Mesenchymal stem cell (in vitro differentiated cells and primary cell): ENCODE measurements at regions not wholly inside any gene's neighbourhood (a gene's known extent, or its start where the extent isn't known, plus 50 kb on each side); places are given as distances from the start of the nearest gene placed in this dataset.
A peak's percentile ranks its signal among the peaks of the same experiment; 100 is the strongest.

Experiments
- DNase-seq: peaks from one replicate; pipeline ENCODE4 v3.0.0-alpha.2; 2013
- H2AFZ ChIP-seq: one replicate; pipeline ENCODE4 v1.6.1; 2013; ENCODE audit warnings: low read depth, mild to moderate bottlenecking, control low read depth, inconsistent platforms, low read length, moderate library complexity
- H2AK5ac ChIP-seq: 2 replicates; pipeline ENCODE4 v1.6.1; 2013; ENCODE audit warnings: low read length, moderate library complexity, mild to moderate bottlenecking, inconsistent platforms; ENCODE audit not compliant: severe bottlenecking
- H2BK120ac ChIP-seq: one replicate; pipeline ENCODE4 v1.6.1; 2013; ENCODE audit warnings: low read depth, mild to moderate bottlenecking, inconsistent platforms, low read length, moderate library complexity
- H2BK12ac ChIP-seq, 2 experiments: one replicate each; pipeline ENCODE4 v1.6.1; 2013; ENCODE audit warnings: inconsistent platforms in 2 of 2, low read length in 2 of 2, mild to moderate bottlenecking in 2 of 2, moderate library complexity in 2 of 2, control low read depth in 1 of 2
- H2BK15ac ChIP-seq: one replicate; pipeline ENCODE4 v1.6.1; 2013; ENCODE audit warnings: mild to moderate bottlenecking, low read depth, inconsistent platforms; ENCODE audit not compliant: poor library complexity, severe bottlenecking
- H2BK5ac ChIP-seq: 2 replicates; pipeline ENCODE4 v1.6.1; 2013; ENCODE audit warnings: low read depth, mild to moderate bottlenecking, low read length, control low read depth, inconsistent platforms; ENCODE audit not compliant: poor library complexity, severe bottlenecking
- H3K14ac ChIP-seq, 2 experiments: one replicate each; pipeline ENCODE4 v1.6.1; 2013; ENCODE audit warnings: inconsistent platforms in 2 of 2, low read length in 2 of 2, control low read depth in 1 of 2, mild to moderate bottlenecking in 1 of 2, moderate library complexity in 1 of 2
- H3K18ac ChIP-seq, 2 experiments: one replicate each; pipeline ENCODE4 v1.6.1; 2013; ENCODE audit warnings: inconsistent platforms in 2 of 2, low read length in 2 of 2, control low read depth in 1 of 2, low read depth in 1 of 2, mild to moderate bottlenecking in 1 of 2
- H3K23ac ChIP-seq, 2 experiments: one replicate each; pipeline ENCODE4 v1.6.1; 2013; ENCODE audit warnings: inconsistent platforms in 2 of 2, low read length in 2 of 2, mild to moderate bottlenecking in 2 of 2, moderate library complexity in 2 of 2, control low read depth in 1 of 2
- H3K27ac ChIP-seq: 2 replicates; pipeline ENCODE4 v1.5.1; 2013; ENCODE audit warnings: mild to moderate bottlenecking, moderate library complexity, low read length, control low read depth, inconsistent platforms; ENCODE audit not compliant: poor library complexity, severe bottlenecking
- H3K27me3 ChIP-seq, 2 experiments: 2 replicates each; pipeline versions ENCODE4 v1.6.1 to v1.7.0; 2013; ENCODE audit warnings: low read length in 2 of 2, mild to moderate bottlenecking in 2 of 2, moderate library complexity in 2 of 2, control low read depth in 1 of 2, inconsistent platforms in 1 of 2; ENCODE audit not compliant: control insufficient read depth in 1 of 2, insufficient read depth in 1 of 2
- H3K36me3 ChIP-seq, 2 experiments: 2 replicates each; pipeline versions ENCODE4 v1.6.1 to v1.7.0; 2013; ENCODE audit warnings: low read length in 2 of 2, control low read depth in 1 of 2, inconsistent platforms in 1 of 2, low read depth in 1 of 2, mild to moderate bottlenecking in 1 of 2; ENCODE audit not compliant: insufficient read depth in 2 of 2, control insufficient read depth in 1 of 2
- H3K4ac ChIP-seq, 2 experiments: one replicate each; pipeline ENCODE4 v1.6.1; 2013; ENCODE audit warnings: inconsistent platforms in 2 of 2, low read length in 2 of 2, mild to moderate bottlenecking in 2 of 2, moderate library complexity in 2 of 2, control low read depth in 1 of 2, low read depth in 1 of 2
- H3K4me1 ChIP-seq: 2 replicates; pipeline ENCODE4 v1.6.1; 2013; ENCODE audit warnings: low read depth, low read length, control low read depth; ENCODE audit not compliant: control insufficient read depth, insufficient read depth
- H3K4me2 ChIP-seq: 2 replicates; pipeline ENCODE4 v1.6.1; 2013; ENCODE audit warnings: low read length, mild to moderate bottlenecking, inconsistent platforms; ENCODE audit not compliant: poor library complexity, severe bottlenecking
- H3K4me3 ChIP-seq, 2 experiments: 2 replicates each; pipeline versions ENCODE4 v1.5.1 to v1.7.0; 2013; ENCODE audit warnings: low read length in 2 of 2, mild to moderate bottlenecking in 2 of 2, control low read depth in 1 of 2, low read depth in 1 of 2; ENCODE audit not compliant: insufficient read depth in 1 of 2
- H3K79me1 ChIP-seq: replicated peaks from 2 replicates; pipeline ENCODE4 v1.6.1; 2013; ENCODE audit warnings: mild to moderate bottlenecking, control low read depth, low read length, inconsistent platforms; ENCODE audit not compliant: poor library complexity, severe bottlenecking
- H3K9ac ChIP-seq: 2 replicates; pipeline ENCODE4 v1.7.0; 2013; ENCODE audit warnings: mild to moderate bottlenecking, low read length, moderate library complexity
- H3K9me3 ChIP-seq: 2 replicates; pipeline ENCODE4 v1.7.0; 2013; ENCODE audit warnings: mild to moderate bottlenecking, low read length; ENCODE audit not compliant: control insufficient read depth
- H4K8ac ChIP-seq: one replicate; pipeline ENCODE4 v1.6.1; 2013; ENCODE audit warnings: inconsistent platforms, mild to moderate bottlenecking, low read length, moderate library complexity
- H4K91ac ChIP-seq: one replicate; pipeline ENCODE4 v1.6.1; 2013; ENCODE audit warnings: mild to moderate bottlenecking, low read length, inconsistent platforms
- WGBS: methylation state at CpG from one replicate; pipeline ENCODE4 v1.1.7; 2013; ENCODE audit warnings: mixed read lengths; 5-methylcytosine and 5-hydroxymethylcytosine counted together

- no peak for DNase-seq
- H2AK5ac ChIP-seq, result no peak overlapping the region
- H3K4me1 ChIP-seq, result no peaks in the 10 kb centered on the region
- H3K4me2 ChIP-seq, result no peak overlapping the region
- no peak overlapping the region for H3K9ac ChIP-seq
- no peak overlapping the region for H3K4ac ChIP-seq
- H3K36me3 ChIP-seq, result no peaks in the 10 kb centered on the region
- H3K18ac ChIP-seq, result no peak overlapping the region
- H2BK12ac ChIP-seq, result no peak overlapping the region
- H3K23ac ChIP-seq, result no peak overlapping the region
- H3K14ac ChIP-seq, result no peak overlapping the region
- no peak overlapping the region for H3K4me3 ChIP-seq
- no peak overlapping the region for H2AFZ ChIP-seq
- H4K8ac ChIP-seq, result no peak overlapping the region
- H4K91ac ChIP-seq, result no peak overlapping the region
- H2BK5ac ChIP-seq, result no peak overlapping the region
- no peak overlapping the region for H3K27ac ChIP-seq
- no peaks in the 10 kb centered on the region for H3K79me1 ChIP-seq
- H3K9me3 ChIP-seq, result no peaks in the 10 kb centered on the region
- 17% methylated on average over 1 of the region's 1 CpG for WGBS
- H2BK15ac ChIP-seq, result no peak overlapping the region
- no peak overlapping the region for H2BK120ac ChIP-seq
- H3K27me3 ChIP-seq, result peaks cover 0 to 18% of the 10 kb centered on the region in 2 experiments
Observed at GRCh38 chr12:13749389-13749788, 232.0 kb downstream of the GRIN2B start.

GRCh38 chr12:13745111-13745860 is 236.1 kb downstream of the GRIN2B start:
- H3K4me3 ChIP-seq, result no peak overlapping the region
- H2AK5ac ChIP-seq, result no peak overlapping the region
- no peaks in the 10 kb centered on the region for H3K36me3 ChIP-seq
- no peak overlapping the region for H3K9ac ChIP-seq
- H2BK15ac ChIP-seq, result no peak overlapping the region
- no peak for DNase-seq
- no peak overlapping the region for H4K91ac ChIP-seq
- no peak overlapping the region for H3K27ac ChIP-seq
- H3K18ac ChIP-seq, result no peak overlapping the region
- H4K8ac ChIP-seq, result no peak overlapping the region
- H2BK12ac ChIP-seq, result no peak overlapping the region
- no peaks in the 10 kb centered on the region for H3K79me1 ChIP-seq
- no peak overlapping the region for H3K14ac ChIP-seq
- H3K23ac ChIP-seq, result no peak overlapping the region
- no peaks in the 10 kb centered on the region for H3K9me3 ChIP-seq
- peaks cover 0 to 8% of the 10 kb centered on the region in 2 experiments for H3K27me3 ChIP-seq
- 41% methylated on average over 4 of the region's 6 CpGs for WGBS
- H3K4ac ChIP-seq, result no peak overlapping the region
- H3K4me2 ChIP-seq, result no peak overlapping the region
- H2BK120ac ChIP-seq, result no peak overlapping the region
- H2BK5ac ChIP-seq, result no peak overlapping the region
- H3K4me1 ChIP-seq, result no peaks in the 10 kb centered on the region
- no peak overlapping the region for H2AFZ ChIP-seq

- no peak overlapping the region for H3K14ac ChIP-seq
- H2AFZ ChIP-seq, result no peak overlapping the region
- H2BK15ac ChIP-seq, result no peak overlapping the region
- H3K9me3 ChIP-seq, result no peaks in the 10 kb centered on the region
- no peak overlapping the region for H3K27ac ChIP-seq
- no peaks in the 10 kb centered on the region for H3K36me3 ChIP-seq
- no peaks in the 10 kb centered on the region for H3K4me1 ChIP-seq
- no peak overlapping the region for H2BK12ac ChIP-seq
- peaks cover 0 to 2% of the 10 kb centered on the region in 2 experiments for H3K27me3 ChIP-seq
- no peak overlapping the region for H2BK5ac ChIP-seq
- H2AK5ac ChIP-seq, result no peak overlapping the region
- no peak overlapping the region for H2BK120ac ChIP-seq
- WGBS, result 76% methylated on average over 9 of the region's 9 CpGs
- no peak overlapping the region for H3K9ac ChIP-seq
- H4K91ac ChIP-seq, result no peak overlapping the region
- no peak overlapping the region for H3K23ac ChIP-seq
- H3K79me1 ChIP-seq, result no peaks in the 10 kb centered on the region
- H3K18ac ChIP-seq, result no peak overlapping the region
- DNase-seq, result no peak
- H3K4ac ChIP-seq, result no peak overlapping the region
- H3K4me2 ChIP-seq, result no peak overlapping the region
- no peak overlapping the region for H4K8ac ChIP-seq
- no peak overlapping the region for H3K4me3 ChIP-seq
Observed at GRCh38 chr12:13744561-13744960, 236.8 kb downstream of the GRIN2B start.

- 71% methylated on average over 5 of the region's 6 CpGs for WGBS
- H3K27ac ChIP-seq, result no peak overlapping the region
- no peak overlapping the region for H3K4me2 ChIP-seq
- no peak overlapping the region for H2BK120ac ChIP-seq
- no peak overlapping the region for H3K18ac ChIP-seq
- no peak overlapping the region for H4K91ac ChIP-seq
- H2AK5ac ChIP-seq, result no peak overlapping the region
- H2BK5ac ChIP-seq, result no peak overlapping the region
- no peak overlapping the region for H3K23ac ChIP-seq
- no peak overlapping the region for H2BK12ac ChIP-seq
- H3K27me3 ChIP-seq, result peaks cover 0 to 10% of the 10 kb centered on the region in 2 experiments
- H3K4me1 ChIP-seq, result no peaks in the 10 kb centered on the region
- peak overlapping the region; percentile 42 for H3K9ac ChIP-seq
- H3K14ac ChIP-seq, result no peak overlapping the region
- H2AFZ ChIP-seq, result no peak overlapping the region
- DNase-seq, result no peak
- no peak overlapping the region for H3K4ac ChIP-seq
- no peaks in the 10 kb centered on the region for H3K79me1 ChIP-seq
- no peaks in the 10 kb centered on the region for H3K9me3 ChIP-seq
- no peak overlapping the region for H3K4me3 ChIP-seq
- no peaks in the 10 kb centered on the region for H3K36me3 ChIP-seq
- H4K8ac ChIP-seq, result no peak overlapping the region
- no peak overlapping the region for H2BK15ac ChIP-seq
Observed at GRCh38 chr12:13740149-13740545, 241.3 kb downstream of the GRIN2B start.
